ENCODE measurements at regions not wholly inside any gene's neighbourhood (a gene's known extent, or its start where the extent isn't known, plus 50 kb on each side); places are given as distances from the start of the nearest gene placed in this dataset.

- DNase-seq (ENCODE audit: low spot score), result no peak
- in situ Hi-C loops (cut with HindIII; ENCODE audit: low sequenced_read_pairs), result no loop called here
These were observed 398.9 kb downstream of the MATN1 start for GRCh38 chr1:30324251-30325084.

DNA sequence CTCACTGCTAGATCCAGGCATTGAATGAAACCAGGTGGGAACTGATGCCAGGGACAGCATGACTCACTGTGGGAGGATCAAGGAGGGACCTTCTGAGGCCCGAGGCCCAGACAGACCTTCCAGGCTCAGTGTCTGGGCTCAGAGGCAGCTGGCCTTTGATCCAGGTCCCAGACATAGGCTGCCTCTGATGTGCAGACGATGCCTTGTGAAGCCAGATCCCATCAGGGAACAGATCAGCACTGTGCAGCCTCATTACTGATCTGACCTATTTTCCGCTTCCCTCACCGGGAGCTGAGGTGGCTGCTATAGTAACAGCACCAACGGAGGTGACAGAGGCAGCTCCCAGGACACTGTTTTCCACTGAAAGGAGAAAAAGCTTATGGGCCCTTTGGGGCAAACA, 399.5 kb downstream of the MATN1 start:
- in situ Hi-C loops (cut with HindIII; ENCODE audit: low sequenced_read_pairs), result no loop called here
- DNase-seq (ENCODE audit: low spot score), result peak; percentile 8

GRCh38 chr1:30323352-30323751, 400.0 kb downstream of the MATN1 start:
- no peak for DNase-seq (ENCODE audit: low spot score)
- in situ Hi-C loops (cut with HindIII; ENCODE audit: low sequenced_read_pairs), result no loop called here

GRCh38 chr1:30322859-30323257, 400.5 kb downstream of the MATN1 start:
- DNase-seq (ENCODE audit: low spot score), result no peak
- in situ Hi-C loops (cut with HindIII; ENCODE audit: low sequenced_read_pairs), result no loop called here

DNA sequence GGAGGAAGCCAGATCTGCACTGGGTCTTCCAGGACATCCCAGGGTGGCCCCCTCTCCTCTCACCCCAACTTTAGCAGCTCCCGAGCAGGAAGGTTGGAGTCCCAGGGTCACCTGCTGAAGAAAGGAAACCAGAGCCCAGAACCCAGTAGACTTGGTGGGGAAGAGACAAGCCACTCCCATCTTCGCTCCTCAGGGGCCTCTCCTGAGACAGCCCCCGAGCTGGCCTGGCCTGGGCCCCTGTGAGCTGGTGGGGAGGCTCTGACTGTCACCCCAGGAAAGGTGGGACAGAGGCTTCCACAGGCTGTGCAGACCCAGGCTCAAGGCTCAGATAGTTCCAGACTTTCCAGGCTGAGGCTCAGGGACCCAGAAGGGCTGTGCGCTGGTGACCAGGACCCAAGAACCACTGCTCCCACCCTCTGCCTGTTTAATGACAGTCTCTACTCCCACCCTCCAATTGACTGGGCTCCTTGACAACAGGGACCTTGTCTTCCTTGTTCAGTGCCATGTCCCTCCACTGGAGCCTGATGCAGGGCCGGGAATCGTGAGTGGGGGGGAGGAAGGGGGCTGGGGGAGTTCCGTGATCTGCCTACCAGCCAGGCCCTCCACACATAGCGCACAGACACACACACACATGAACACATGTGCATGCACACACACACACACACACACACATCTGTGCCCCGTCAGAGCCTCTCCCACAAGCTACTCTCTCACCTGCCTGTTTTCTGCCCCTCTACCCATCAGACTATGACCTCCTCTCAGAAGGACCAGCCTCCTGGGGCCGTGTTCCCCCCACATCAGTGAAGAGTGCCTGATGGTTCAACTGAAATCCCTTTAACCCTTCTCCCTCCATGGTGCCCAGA, 401.2 kb downstream of the MATN1 start:
- no peak for DNase-seq (ENCODE audit: low spot score)
- in situ Hi-C loops (cut with HindIII; ENCODE audit: low sequenced_read_pairs), result no loop called here

DNA sequence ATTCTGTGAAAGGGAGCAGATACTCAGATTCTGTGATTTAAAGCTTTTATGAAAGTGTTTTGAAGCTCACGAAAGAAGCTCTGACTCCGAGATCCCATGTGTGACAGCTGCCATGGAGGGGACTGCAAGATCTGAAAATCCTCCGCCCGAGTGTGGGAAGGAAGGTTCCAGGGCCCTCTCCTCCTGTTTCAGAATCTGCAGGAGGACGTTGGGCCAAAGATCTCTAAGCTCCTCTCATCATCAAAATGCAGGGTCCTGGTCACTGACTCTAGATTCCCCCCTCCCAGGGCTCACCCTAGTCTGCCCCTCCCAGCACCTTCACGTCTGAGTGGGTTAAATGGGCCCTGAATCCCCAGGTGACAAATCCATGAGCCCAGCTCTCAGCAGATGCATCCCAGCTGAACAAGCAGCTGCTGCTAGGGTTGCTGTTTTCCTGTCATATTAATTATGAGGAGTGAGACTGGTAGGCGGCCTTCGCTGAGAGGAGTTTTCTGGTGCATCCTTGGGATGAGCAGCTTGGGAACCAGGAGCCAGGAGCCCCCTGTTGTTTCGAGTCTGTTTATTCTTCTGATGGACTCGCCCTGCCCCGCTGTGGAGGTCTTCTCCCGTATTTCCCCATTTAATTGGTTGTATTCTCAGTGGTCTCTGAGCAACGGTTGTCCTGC, 402.0 kb downstream of the MATN1 start:
- in situ Hi-C loops (cut with HindIII; ENCODE audit: low sequenced_read_pairs), result no loop called here
- DNase-seq (ENCODE audit: low spot score), result no peak

GRCh38 chr1:30320581-30320890, 402.8 kb downstream of the MATN1 start:
- in situ Hi-C loops (cut with HindIII; ENCODE audit: low sequenced_read_pairs), result no loop called here
- DNase-seq (ENCODE audit: low spot score), result no peak

DNA sequence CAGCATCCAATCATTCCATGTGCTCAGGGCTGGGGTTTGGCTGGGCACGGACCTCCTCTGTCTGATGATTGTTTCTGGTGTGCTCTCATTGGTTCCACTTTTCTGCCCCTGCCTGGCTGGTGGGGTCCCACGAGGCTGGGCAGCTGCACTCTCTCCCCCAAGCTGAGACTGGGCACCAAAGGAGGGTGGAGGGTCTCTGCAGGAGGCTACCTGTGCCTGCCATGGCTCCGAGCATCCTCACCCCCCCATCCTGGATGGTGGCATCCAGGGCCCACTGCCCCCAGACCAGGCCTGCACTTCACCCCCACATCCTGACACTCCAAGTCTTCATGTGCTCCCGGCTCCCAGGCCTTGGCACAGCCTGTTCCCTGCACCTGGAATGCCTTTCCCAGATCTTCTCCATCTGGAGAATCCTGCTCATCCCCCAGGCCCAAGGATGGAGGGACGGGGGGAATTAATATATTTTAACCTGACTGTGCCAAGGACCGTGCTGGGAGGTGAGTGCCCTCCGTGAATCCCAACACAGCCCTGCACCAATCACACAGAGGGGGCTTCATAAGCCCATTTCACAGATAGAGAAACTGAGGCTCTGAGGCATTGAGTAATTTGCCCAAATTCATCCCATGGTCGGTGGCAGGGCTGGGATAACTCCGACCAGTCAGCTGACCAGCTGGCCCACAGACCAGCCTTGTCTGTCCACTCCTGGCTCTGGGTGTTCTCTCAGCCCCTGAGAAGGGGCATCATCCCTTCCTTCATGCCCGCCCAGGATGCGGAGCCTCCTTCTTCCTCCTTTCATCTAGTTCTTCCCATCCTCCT, 403.4 kb downstream of the MATN1 start:
- in situ Hi-C loops (cut with HindIII; ENCODE audit: low sequenced_read_pairs), result no loop called here
- DNase-seq (ENCODE audit: low spot score), result no peak

GRCh38 chr1:30318864-30319718, 404.3 kb downstream of the MATN1 start:
- no peak for DNase-seq (ENCODE audit: low spot score)
- in situ Hi-C loops (cut with HindIII; ENCODE audit: low sequenced_read_pairs), result no loop called here

DNA sequence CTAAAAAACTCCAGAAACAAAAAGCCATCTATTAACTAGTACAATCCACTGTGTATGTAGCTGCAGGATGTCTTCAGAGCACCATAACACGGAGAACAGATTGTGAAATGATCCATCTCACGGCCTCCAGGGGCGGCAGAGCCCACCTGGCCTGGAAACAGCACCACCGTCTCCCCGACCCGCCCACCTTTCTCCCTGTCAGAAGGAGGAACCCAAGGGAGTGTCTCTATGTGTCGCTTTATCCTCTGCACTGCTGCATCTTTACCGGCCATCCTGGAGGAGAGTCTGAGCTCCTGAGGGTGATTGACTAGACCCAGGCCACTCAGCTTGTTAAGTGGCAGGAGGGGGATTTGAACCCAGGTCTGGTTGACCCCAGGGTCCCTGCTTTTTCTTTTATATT, 405.0 kb downstream of the MATN1 start:
- DNase-seq (ENCODE audit: low spot score), result no peak
- in situ Hi-C loops (cut with HindIII; ENCODE audit: low sequenced_read_pairs), result no loop called here

GRCh38 chr1:30317921-30318320, 405.5 kb downstream of the MATN1 start:
- no peak for DNase-seq (ENCODE audit: low spot score)

DNA sequence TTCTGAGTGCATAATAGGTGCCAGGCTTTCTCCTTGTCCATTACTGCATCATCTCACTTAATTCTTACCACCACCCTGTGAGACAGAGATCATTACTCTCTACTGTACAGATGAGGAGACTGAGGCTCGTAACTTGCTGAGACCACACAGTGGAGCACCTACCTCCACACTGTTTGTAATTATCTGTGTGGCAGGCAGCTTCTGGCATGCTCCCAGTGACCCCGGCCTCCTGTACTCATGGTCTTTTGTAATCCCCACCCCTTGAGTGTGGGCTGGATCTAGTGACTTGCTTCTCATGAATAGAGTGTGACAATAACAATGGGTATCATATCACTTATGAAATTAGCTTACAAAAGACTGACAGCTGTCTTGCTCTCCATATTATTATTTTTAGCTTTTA, 407.3 kb downstream of the MATN1 start:
- in situ Hi-C loops (cut with HindIII; ENCODE audit: low sequenced_read_pairs), result no loop called here
- DNase-seq (ENCODE audit: low spot score), result no peak

More at GRCh38 chr1:30317921-30318320, 405.5 kb downstream of the MATN1 start:
- in situ Hi-C loops (cut with HindIII; ENCODE audit: low sequenced_read_pairs), result no loop called here

DNA sequence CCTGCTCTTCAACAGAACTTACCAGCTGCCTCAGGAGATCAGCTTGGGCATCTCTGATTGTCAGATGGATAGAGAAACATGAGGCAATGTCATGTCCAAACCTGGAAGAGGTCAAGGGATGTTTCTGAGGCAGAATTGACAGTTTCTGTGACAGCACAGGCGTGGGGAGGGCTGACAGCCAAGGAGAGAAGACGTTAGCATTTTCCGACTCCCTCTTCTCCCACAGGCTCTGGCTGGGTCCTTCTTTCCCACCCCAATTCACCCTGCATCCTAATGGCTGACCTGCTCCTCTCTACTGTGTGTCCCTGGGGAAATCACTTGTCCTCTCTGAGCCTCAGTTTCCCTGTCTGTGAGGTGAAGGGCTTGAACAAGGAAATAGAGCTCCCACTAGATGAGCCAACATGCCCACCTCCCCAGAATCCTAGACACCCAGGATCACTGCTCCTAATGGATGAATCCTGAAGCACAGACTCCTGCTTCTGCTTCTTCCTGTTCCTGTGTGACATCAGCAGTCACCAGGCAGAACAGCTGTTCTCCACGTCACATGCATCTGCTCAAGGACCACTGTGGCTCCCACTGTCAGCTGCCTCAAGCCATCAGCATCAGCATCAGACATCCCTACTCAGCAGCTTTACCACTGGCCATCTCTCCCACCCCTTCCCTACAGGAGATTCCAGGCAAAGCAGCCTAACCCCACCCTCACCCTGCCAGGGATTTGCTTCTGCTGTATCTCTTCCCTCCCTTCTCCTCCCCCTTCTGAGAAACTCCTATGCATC, 408.0 kb downstream of the MATN1 start:
- in situ Hi-C loops (cut with HindIII; ENCODE audit: low sequenced_read_pairs), result no loop called here
- DNase-seq (ENCODE audit: low spot score), result no peak

GRCh38 chr1:30314591-30314990, 408.8 kb downstream of the MATN1 start:
- in situ Hi-C loops (cut with HindIII; ENCODE audit: low sequenced_read_pairs), result no loop called here

DNA sequence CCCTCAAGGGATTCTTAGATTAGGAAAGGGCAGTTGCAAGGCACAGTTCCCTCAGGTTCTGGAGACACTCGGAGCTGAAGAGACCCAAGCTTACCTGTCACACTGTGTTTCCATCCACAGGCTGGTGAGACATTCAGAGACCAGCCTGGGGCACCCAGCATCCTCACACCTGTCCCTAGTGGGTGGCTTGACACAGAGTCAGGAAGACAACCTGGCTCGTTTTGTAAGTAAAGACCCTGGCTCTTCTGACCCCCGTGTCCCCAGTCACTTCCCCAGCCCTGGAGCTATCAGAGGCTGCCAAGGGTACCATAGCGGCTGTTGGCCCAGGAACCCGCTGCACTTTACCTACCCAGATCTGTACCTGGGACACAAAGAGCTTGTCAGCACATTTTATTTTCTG, 409.8 kb downstream of the MATN1 start:
- in situ Hi-C loops (cut with HindIII; ENCODE audit: low sequenced_read_pairs), result no loop called here
- no peak for DNase-seq (ENCODE audit: low spot score)

More at GRCh38 chr1:30314591-30314990, 408.8 kb downstream of the MATN1 start:
- DNase-seq (ENCODE audit: low spot score), result no peak

DNA sequence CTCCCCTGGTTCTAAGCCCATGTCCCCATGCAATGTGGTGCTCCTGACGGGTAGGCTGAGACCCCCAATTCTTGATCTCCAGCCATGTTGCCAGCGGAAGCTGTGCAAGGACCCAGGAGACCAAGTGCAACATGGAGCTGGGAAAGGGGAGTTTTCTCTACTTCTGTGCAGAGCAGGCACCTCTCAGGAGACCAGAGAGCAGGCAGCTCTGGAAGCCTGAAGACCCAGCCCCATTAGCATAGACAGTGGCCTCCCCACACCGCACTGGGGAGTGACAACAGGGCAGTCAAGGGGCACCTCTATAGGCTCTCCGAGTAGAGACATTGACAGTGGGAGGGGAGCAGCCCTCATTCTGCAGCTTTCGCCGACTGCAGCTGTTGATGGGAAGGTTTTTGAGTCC, 410.2 kb downstream of the MATN1 start:
- DNase-seq (ENCODE audit: low spot score), result no peak
- in situ Hi-C loops (cut with HindIII; ENCODE audit: low sequenced_read_pairs), result no loop called here

DNA sequence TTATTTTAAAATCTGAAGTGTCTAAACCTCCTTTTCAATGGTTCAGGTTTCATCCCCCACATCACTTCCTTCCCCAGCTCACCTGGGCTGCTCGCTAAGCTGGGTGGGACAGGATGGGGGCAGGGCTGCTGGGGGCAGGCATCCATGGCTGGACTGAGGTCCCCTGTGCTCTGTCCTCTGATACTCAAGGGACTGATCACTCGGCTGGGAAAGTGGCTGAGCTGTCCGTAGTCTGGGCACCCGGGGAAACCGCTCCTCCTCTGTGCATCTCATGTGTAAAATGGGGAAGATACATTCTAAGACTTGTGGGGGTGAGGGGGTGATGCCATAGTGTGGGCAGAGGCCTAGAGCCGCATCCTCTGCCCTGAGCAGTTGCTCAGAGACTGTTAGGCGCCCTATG, 411.2 kb downstream of the MATN1 start:
- in situ Hi-C loops (cut with HindIII; ENCODE audit: low sequenced_read_pairs), result no loop called here
- no peak for DNase-seq (ENCODE audit: low spot score)

- in situ Hi-C loops (cut with HindIII; ENCODE audit: low sequenced_read_pairs), result no loop called here
- no peak for DNase-seq (ENCODE audit: low spot score)
These were observed 411.6 kb downstream of the MATN1 start for GRCh38 chr1:30311749-30312148.
